CD4-positive, CD25-positive, alpha-beta regulatory T cell (primary cell): ENCODE measurements at regions not wholly inside any gene's neighbourhood (a gene's known extent, or its start where the extent isn't known, plus 50 kb on each side); places are given as distances from the start of the nearest gene placed in this dataset.
A peak's percentile ranks its signal among the peaks of the same experiment; 100 is the strongest.

ENCODE experiments used
- ATAC-seq, 2 donors: fragments of 150-1000 bp; cut with Tn5 transposase; one replicate each; pipeline ENCODE4 v1.10.0; 2021; ENCODE audit warnings: low read depth in 2 of 2, moderate number of reproducible peaks in 2 of 2, moderate library complexity in 1 of 2
- DNase-seq, 3 donors: peaks; one replicate each; pipeline versions ENCODE4 v3.0.0 to v3.0.0-alpha.2; 2012 to 2022; ENCODE audit warnings: mixed read lengths in 1 of 3
- H3K27ac ChIP-seq: one replicate; pipeline ENCODE4 v1.7.0; 2013; ENCODE audit warnings: mild to moderate bottlenecking, low read length; ENCODE audit not compliant: insufficient read depth, poor library complexity, severe bottlenecking
- H3K27me3 ChIP-seq: one replicate; pipeline ENCODE4 v1.7.0; 2013; ENCODE audit warnings: low read length; ENCODE audit not compliant: control insufficient read depth, insufficient read depth
- H3K36me3 ChIP-seq: one replicate; pipeline ENCODE4 v1.7.0; 2013; ENCODE audit warnings: mild to moderate bottlenecking, low read length, moderate library complexity; ENCODE audit not compliant: control insufficient read depth, insufficient read depth
- H3K4me1 ChIP-seq: 2 replicates; pipeline ENCODE4 v1.7.0; 2013; ENCODE audit warnings: mild to moderate bottlenecking, low read length; ENCODE audit not compliant: insufficient read depth, control insufficient read depth, poor library complexity, severe bottlenecking
- H3K4me3 ChIP-seq: one replicate; pipeline ENCODE4 v1.7.0; 2013; ENCODE audit warnings: low read depth, mild to moderate bottlenecking, low read length, moderate library complexity
- H3K9me3 ChIP-seq, 2 experiments: 1 replicate in 1 of 2; 2 replicates in 1 of 2; pipeline ENCODE4 v1.7.0; 2013; ENCODE audit warnings: low read length in 2 of 2, mild to moderate bottlenecking in 1 of 2, moderate library complexity in 1 of 2; ENCODE audit not compliant: control insufficient read depth in 2 of 2
- H3K27ac Mint-ChIP-seq, 3 donors: one replicate each; pipeline ENCODE4 v1.8.0; 2020 to 2022; ENCODE audit warnings: mild to moderate bottlenecking in 3 of 3, mixed read lengths in 3 of 3, moderate library complexity in 2 of 3
- H3K27me3 Mint-ChIP-seq: one replicate; pipeline ENCODE4 v1.8.0; 2022; ENCODE audit warnings: mild to moderate bottlenecking, mixed read lengths
- H3K36me3 Mint-ChIP-seq: one replicate; pipeline ENCODE4 v1.8.0; 2020; ENCODE audit warnings: mixed read lengths
- H3K4me1 Mint-ChIP-seq, 4 donors: one replicate each; pipeline ENCODE4 v1.8.0; 2020 to 2022; ENCODE audit warnings: mixed read lengths in 4 of 4, mild to moderate bottlenecking in 1 of 4
- H3K4me3 Mint-ChIP-seq, 4 donors: one replicate each; pipeline ENCODE4 v1.8.0; 2020 to 2022; ENCODE audit warnings: mild to moderate bottlenecking in 4 of 4, mixed read lengths in 4 of 4, moderate library complexity in 3 of 4
- H3K9me3 Mint-ChIP-seq, 7 donors: one replicate each; pipeline ENCODE4 v1.8.0; 2020 to 2022; ENCODE audit warnings: mixed read lengths in 7 of 7, mild to moderate bottlenecking in 3 of 7, moderate library complexity in 2 of 7

DNA sequence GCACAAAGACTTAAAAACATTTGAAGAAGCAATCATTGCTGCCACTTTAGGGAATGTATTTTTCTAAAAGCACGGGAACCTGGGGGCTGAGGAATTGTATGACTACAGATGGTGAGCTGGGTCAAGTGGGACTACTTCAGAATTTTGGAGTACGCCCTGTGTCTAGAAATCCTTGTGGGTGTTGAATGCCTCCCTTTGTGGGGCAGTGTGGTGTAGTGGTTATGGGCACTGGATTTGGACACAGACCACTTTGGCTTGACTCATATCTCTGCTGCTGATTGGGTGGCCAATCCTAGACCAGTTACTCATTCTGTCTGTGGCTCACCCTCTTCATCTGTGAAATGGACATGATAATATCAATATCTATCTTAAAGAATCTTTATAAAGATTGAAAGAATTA is 155.0 kb upstream of the RPS6KA3 start:
- Mint-ChIP-seq H3K4me3 (no peak overlapping the region), H3K27me3 (no peaks in the 10 kb centered on the region), H3K4me1 (peaks cover 0 to 25% (median 15%) of the 10 kb centered on the region in 4 donors), H3K27ac (no peak overlapping the region), H3K9me3 (peaks cover 0 to 1% (median 0%) of the 10 kb centered on the region in 7 donors), H3K36me3 (no peaks in the 10 kb centered on the region)
- Histone ChIP-seq H3K27me3 (no peaks in the 10 kb centered on the region), H3K36me3 (no peaks in the 10 kb centered on the region), H3K27ac (no peak overlapping the region), H3K9me3 (no peaks in the 10 kb centered on the region), H3K4me1 (peaks cover 10% of the 10 kb centered on the region), H3K4me3 (no peak overlapping the region)
- ATAC-seq (no peak), DNase-seq (no peak)

DNA sequence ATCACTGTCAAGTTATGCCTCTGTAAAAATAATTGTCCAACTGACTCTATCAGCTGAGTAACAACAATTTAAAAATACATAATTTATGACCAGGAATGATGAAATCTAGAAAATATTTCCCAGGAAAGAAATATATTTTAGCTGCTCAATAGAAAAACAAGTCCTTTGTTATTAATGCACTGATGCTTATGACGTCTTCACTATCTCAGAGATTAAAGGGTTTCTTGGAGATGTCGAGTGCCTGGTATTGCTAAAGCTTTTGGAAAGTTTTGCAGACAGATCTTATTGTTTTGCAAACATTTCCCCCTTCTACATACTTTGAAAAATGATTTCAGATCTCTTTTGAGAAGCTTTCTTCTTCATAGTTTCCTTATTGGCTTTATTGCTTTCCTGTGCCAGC is 154.6 kb upstream of the RPS6KA3 start:
- H3K4me3 ChIP-seq = no peak overlapping the region
- no peaks in the 10 kb centered on the region for H3K27me3 ChIP-seq
- no peak overlapping the region for H3K27ac Mint-ChIP-seq
- no peaks in the 10 kb centered on the region for H3K36me3 ChIP-seq
- H3K27ac ChIP-seq = no peak overlapping the region
- peaks cover 0 to 25% (median 15%) of the 10 kb centered on the region in 4 donors for H3K4me1 Mint-ChIP-seq
- H3K4me1 ChIP-seq = peaks cover 10% of the 10 kb centered on the region
- H3K27me3 Mint-ChIP-seq = no peaks in the 10 kb centered on the region
- H3K36me3 Mint-ChIP-seq = no peaks in the 10 kb centered on the region
- DNase-seq = no peak
- H3K4me3 Mint-ChIP-seq = no peak overlapping the region
- H3K9me3 ChIP-seq = no peaks in the 10 kb centered on the region
- no peak for ATAC-seq
- H3K9me3 Mint-ChIP-seq = peaks cover 0 to 1% (median 0%) of the 10 kb centered on the region in 7 donors

DNA sequence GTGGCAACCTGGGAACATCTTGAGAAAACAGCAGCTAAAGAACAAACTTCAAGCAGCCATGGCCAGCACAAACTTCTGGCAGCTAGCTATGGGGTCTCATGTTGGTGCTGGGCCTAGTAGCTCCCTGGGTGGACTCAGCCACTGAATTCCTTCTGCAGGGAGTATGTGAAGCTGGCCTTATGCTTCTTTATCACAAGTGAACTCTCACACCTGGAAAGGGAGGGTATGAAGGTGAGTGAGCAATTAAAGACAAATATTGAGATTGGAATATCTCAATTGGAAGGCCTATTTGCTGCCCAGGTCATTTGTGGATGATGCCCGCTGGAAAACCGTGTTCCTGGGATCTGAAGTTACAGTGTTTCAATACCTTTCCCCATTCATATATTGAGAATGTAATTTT is 153.3 kb upstream of the RPS6KA3 start:
- Mint-ChIP-seq H3K4me3 (no peak overlapping the region), H3K27ac (peak overlapping the region in 1 of 3 donors; percentile 88)

DNA sequence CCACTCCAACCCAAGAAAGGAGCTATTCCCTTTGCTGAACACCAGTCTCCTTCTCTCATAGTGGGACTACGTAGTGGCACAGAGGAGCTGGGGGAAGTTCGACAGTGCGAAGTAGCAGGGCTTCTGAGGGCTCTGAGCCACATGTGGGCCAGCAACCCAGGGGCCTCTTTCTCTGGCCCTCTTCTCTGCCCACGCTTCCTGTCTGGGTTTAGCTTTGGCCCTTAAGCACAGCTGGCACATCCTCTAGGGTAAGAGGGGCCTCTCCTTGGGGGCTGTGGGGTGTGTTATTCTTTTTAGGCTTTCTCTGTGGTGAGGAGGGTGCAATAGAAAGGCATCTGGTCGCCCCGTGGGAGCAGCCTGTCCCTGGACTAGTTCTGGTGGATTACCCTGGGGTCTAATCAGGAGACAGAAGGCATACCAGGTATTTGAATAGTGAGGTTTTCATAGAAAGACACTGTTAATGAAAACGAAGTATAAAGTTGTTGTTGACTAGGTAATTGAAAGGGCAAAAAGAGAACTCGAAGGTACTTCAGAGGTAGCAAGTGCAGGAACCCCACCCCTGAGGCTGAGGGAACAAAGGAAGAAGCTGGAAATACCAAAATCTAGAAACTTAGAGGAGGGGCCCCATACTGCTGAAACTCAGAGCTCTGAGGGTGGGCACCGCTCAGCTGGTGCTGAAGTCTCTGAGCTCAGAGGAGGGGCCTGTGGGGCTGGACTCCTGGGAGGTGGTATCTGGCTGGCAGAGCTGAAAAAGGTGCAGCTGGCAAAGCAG is 151.9 kb upstream of the RPS6KA3 start:
- H3K4me3 ChIP-seq = no peak overlapping the region
- no peaks in the 10 kb centered on the region for H3K27me3 ChIP-seq
- H3K27me3 Mint-ChIP-seq = no peaks in the 10 kb centered on the region
- peak overlapping the region in 3 of 4 donors; percentile 13 to 60 (median 22) for H3K4me3 Mint-ChIP-seq
- DNase-seq = peak in 1 of 3 donors; percentile 16
- no peak overlapping the region for H3K27ac ChIP-seq
- H3K9me3 Mint-ChIP-seq = peaks cover 0 to 1% (median 0%) of the 10 kb centered on the region in 7 donors
- peak; percentile 37 to 42 for ATAC-seq
- H3K4me1 ChIP-seq = peaks cover 19% of the 10 kb centered on the region
- peak overlapping the region; percentile 88 to 91 (median 90) for H3K27ac Mint-ChIP-seq
- no peaks in the 10 kb centered on the region for H3K36me3 ChIP-seq
- H3K4me1 Mint-ChIP-seq = peaks cover 0 to 41% (median 19%) of the 10 kb centered on the region in 4 donors
- H3K9me3 ChIP-seq = no peaks in the 10 kb centered on the region
- H3K36me3 Mint-ChIP-seq = no peaks in the 10 kb centered on the region

More for the DNA sequence above, 153.3 kb upstream of the RPS6KA3 start:
- Histone ChIP-seq H3K9me3 (no peaks in the 10 kb centered on the region), H3K27me3 (no peaks in the 10 kb centered on the region), H3K36me3 (no peaks in the 10 kb centered on the region), H3K4me1 (peaks cover 10% of the 10 kb centered on the region), H3K4me3 (no peak overlapping the region), H3K27ac (no peak overlapping the region)
- DNase-seq = no peak
- no peaks in the 10 kb centered on the region for H3K27me3 Mint-ChIP-seq
- peaks cover 0 to 1% (median 0%) of the 10 kb centered on the region in 7 donors for H3K9me3 Mint-ChIP-seq
- peaks cover 0 to 27% (median 15%) of the 10 kb centered on the region in 4 donors for H3K4me1 Mint-ChIP-seq
- no peak for ATAC-seq
- H3K36me3 Mint-ChIP-seq = no peaks in the 10 kb centered on the region

DNA sequence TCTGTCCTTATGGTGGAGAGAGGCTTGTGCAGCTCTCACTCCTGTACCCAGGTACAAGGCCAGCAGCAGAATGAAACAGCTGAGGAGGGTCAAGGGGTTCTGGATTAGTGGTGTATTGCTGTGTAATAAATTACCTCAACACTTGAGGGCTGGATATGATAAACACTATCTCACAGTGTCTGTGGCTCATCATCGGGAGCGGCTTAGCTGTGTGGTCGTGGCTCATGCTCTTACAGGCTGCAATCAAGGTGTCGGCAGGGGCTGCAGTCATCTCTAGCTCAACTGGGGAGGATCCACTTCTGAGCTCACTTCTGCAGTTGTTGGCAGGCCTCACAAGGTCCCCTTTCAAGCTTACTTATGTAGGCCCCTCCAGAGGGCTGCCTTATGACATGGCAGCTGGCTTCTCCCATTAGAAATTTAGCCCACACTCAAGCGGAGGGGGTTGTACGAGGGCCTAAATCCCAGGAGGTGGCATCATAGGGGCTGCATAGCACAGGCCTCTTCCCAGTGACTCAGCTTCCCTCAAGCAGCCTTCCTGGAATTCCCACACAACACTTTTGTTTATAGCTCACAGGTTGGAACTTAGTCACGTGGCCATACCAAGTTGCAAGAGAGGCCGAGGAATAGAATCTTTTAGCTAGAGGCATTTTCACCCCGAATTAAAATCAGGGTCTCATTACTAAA is 148.2 kb upstream of the RPS6KA3 start:
- Mint-ChIP-seq H3K27me3 (no peaks in the 10 kb centered on the region), H3K36me3 (no peaks in the 10 kb centered on the region), H3K9me3 (no peaks in the 10 kb centered on the region), H3K27ac (peak overlapping the region in 2 of 3 donors; percentile 32 to 96), H3K4me1 (peaks cover 0 to 50% (median 27%) of the 10 kb centered on the region in 4 donors), H3K4me3 (peak overlapping the region in 1 of 4 donors; percentile 19)
- no peak for ATAC-seq
- DNase-seq = no peak
- H3K27me3 ChIP-seq = no peaks in the 10 kb centered on the region
- H3K4me1 ChIP-seq = peaks cover 29% of the 10 kb centered on the region
- H3K27ac ChIP-seq = no peak overlapping the region
- H3K36me3 ChIP-seq = no peaks in the 10 kb centered on the region
- H3K9me3 ChIP-seq = no peaks in the 10 kb centered on the region
- no peak overlapping the region for H3K4me3 ChIP-seq

DNA sequence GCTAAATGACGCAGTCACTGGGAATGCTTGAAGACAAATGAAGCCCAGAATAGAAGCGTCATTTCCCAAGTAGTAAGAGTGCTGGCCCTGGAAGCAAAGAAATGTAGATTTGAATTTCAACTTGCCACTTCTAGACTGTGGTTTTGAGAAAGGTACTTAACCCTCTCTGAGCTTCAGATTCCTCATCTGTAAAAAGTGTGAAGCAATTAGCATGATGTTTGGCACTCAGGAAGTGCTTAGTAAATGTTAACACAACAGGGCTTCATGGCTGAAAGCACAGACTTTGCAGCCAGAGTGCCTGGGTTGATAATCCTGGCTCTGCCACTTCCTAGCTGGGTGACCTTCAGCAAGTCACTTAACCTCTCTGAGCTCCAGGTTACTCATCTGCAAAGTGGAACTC is 147.4 kb upstream of the RPS6KA3 start:
- Histone ChIP-seq H3K27ac (no peak overlapping the region), H3K4me3 (no peak overlapping the region), H3K27me3 (no peaks in the 10 kb centered on the region), H3K9me3 (no peaks in the 10 kb centered on the region), H3K4me1 (peaks cover 29% of the 10 kb centered on the region), H3K36me3 (no peaks in the 10 kb centered on the region)
- DNase-seq = peak in 1 of 3 donors; percentile 23
- Mint-ChIP-seq H3K27ac (peak overlapping the region in 2 of 3 donors; percentile 85 to 96), H3K9me3 (no peaks in the 10 kb centered on the region), H3K4me3 (peak overlapping the region in 2 of 4 donors; percentile 14 to 38), H3K27me3 (no peaks in the 10 kb centered on the region), H3K4me1 (peaks cover 0 to 48% (median 26%) of the 10 kb centered on the region in 4 donors), H3K36me3 (no peaks in the 10 kb centered on the region)
- no peak for ATAC-seq

DNA sequence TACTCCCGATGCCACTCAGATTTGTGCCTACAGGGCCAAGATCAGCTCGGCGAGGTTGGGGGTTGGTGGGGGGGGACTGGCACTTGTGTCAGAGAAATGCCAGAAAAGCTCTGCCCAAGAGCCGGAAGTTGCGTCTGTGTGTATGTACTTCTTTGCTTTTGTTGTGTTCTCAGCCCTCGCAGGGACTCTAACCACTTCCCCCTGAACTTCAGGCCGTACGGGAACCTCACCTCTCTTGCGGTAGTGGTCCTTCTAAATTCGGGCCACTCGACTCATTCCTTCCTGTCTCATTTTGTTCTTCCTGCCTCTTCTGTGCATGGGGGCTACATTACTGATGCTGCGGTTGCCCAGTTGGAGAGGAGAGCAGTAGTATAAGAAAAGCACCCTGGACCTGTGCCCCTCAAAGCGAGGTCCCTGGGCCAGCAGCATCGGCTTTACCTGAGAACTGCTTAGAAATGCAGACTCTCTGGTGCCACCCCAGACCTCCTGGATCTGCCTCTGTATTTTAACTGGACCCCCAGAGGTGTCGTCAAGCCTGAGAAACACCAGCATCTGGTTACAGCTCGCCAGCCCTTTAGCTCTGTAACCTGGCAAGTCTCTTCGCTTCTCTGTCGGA is 146.3 kb upstream of the RPS6KA3 start:
- Mint-ChIP-seq H3K9me3 (peaks cover 0 to under 1% (median 0%) of the 10 kb centered on the region in 7 donors), H3K36me3 (no peaks in the 10 kb centered on the region), H3K27ac (peak overlapping the region; percentile 85 to 96 (median 94)), H3K4me3 (peak overlapping the region; percentile 22 to 70 (median 64)), H3K27me3 (no peaks in the 10 kb centered on the region), H3K4me1 (peaks cover 0 to 37% (median 17%) of the 10 kb centered on the region in 4 donors)
- no peaks in the 10 kb centered on the region for H3K9me3 ChIP-seq
- peak; percentile 4 to 84 (median 65) for DNase-seq
- no peaks in the 10 kb centered on the region for H3K36me3 ChIP-seq
- peak overlapping the region; percentile 58 for H3K27ac ChIP-seq
- no peaks in the 10 kb centered on the region for H3K27me3 ChIP-seq
- peak overlapping the region; percentile 26 for H3K4me3 ChIP-seq
- peaks cover 20% of the 10 kb centered on the region for H3K4me1 ChIP-seq
- ATAC-seq = peak; percentile 90 to 93
